Heart left ventricle (tissue), 16 donors: ENCODE measurements at regions not wholly inside any gene's neighbourhood (a gene's known extent, or its start where the extent isn't known, plus 50 kb on each side); places are given as distances from the start of the nearest gene placed in this dataset.

Source experiments
- ATAC-seq, 4 donors: fragments of 200-7000 bp; cut with Tn5 transposase; one replicate each; pipeline ENCODE4 v1.9.1; 2020 to 2022; ENCODE audit warnings: moderate library complexity in 4 of 4, mild to moderate bottlenecking in 3 of 4, moderate number of reproducible peaks in 1 of 4
- DNase-seq, 5 donors: peaks; one replicate each; pipeline ENCODE4 v3.0.0-alpha.2; 2020
- H3K27ac ChIP-seq, 12 donors: fragments of 200-600 bp; sonication (generic) in 4 of 12; one replicate each; pipeline versions ENCODE4 v1.5.0 to v1.8.0; 2016 to 2022; ENCODE audit warnings: mild to moderate bottlenecking in 2 of 12
- H3K27me3 ChIP-seq, 9 donors: fragments of 200-600 bp; sonication (generic) in 2 of 9; one replicate each; pipeline versions ENCODE4 v1.5.1 to v1.8.0; 2016 to 2022; ENCODE audit warnings: mild to moderate bottlenecking in 3 of 9
- H3K36me3 ChIP-seq, 9 donors: fragments of 200-600 bp; sonication (generic) in 2 of 9; one replicate each; pipeline versions ENCODE4 v1.5.0 to v1.8.0; 2018 to 2022; ENCODE audit warnings: mild to moderate bottlenecking in 2 of 9
- H3K4me1 ChIP-seq, 12 donors: fragments of 200-600 bp; sonication (generic) in 4 of 12; one replicate each; pipeline versions ENCODE4 v1.5.0 to v1.8.0; 2016 to 2022; ENCODE audit warnings: mild to moderate bottlenecking in 3 of 12
- H3K4me3 ChIP-seq, 12 donors: fragments of 200-600 bp; sonication (generic) in 4 of 12; one replicate each; pipeline versions ENCODE4 v1.5.0 to v1.8.0; 2017 to 2022; ENCODE audit warnings: mild to moderate bottlenecking in 9 of 12, moderate library complexity in 4 of 12
- H3K9me3 ChIP-seq, 12 donors: fragments of 200-600 bp; sonication (generic) in 4 of 12; one replicate each; pipeline versions ENCODE4 v1.5.0 to v1.8.0; 2016 to 2022; ENCODE audit warnings: mild to moderate bottlenecking in 1 of 12
- POLR2A ChIP-seq, 2 donors: fragments of 450-650 bp; IDR thresholded peaks; one replicate each; pipeline ENCODE4 v1.6.1; 2017; ENCODE audit warnings: antibody characterized with exemption in 2 of 2, mild to moderate bottlenecking in 2 of 2, moderate library complexity in 2 of 2
- WGBS, 4 donors: extraction: QIAGEN DNeasy Blood & Tissue Kit in 2 of 4; methylation state at CpG; one replicate each; pipeline versions ENCODE4 v1.1.5 to v1.1.7; 2013 to 2018; 5-methylcytosine and 5-hydroxymethylcytosine counted together
- intact Hi-C, 10 donors: fragments of 100-400 bp; cut with DNase I; formaldehyde crosslinking; loops; one replicate each; pipeline versions ENCODE4 v1.11.1 to v1.14.2; 2022
- TF ChIP-seq, protein P1 (sequence below), 12 donors: fragments of 200-600 bp; sonication (generic) in 4 of 12; IDR thresholded peaks; one replicate each; pipeline versions ENCODE4 v1.5.0 to v1.8.0; 2018 to 2022; ENCODE audit warnings: antibody characterized with exemption in 12 of 12, mild to moderate bottlenecking in 5 of 12
- donor health status: ischemic (EF 13 %, LVEDD 7.1; RV severe dilation, severe dysfunction).
- donor health status: healthy with polysubstance abuse.
- donor health status: DM: no; HTN: yes; CAD: no.
- donor health status: DM: no; HTN: no; CAD: no.
- donor health status: ischemic (EF 25% LVEDD 6.9; RV normal size, moderate dysfunction).
- donor health status: ischemic (EF 25% LVEDD 5.7; RV mildly dilated, moderate dysfunction).
- donor health status: healthy.
- donor health status: DM: yes; HTN: yes; CAD: no.
- donor health status: ischemic (EF 35%, LVEDD 5.7; RV mildly dilated, moderate dysfunction).
- donor health status: nonischemic (EF 11% LVEDD 7.7; RV severe dilation, severe dysfunction).
- donor health status: DM: yes; HTN: yes; CAD: no.
- donor health status: PGD.
- donor health status: ischemic (EF 29% LVEDD 5.4; RV normal size, mild dysfunction).
- donor health status: nonischemic (EF 23%, LVEDD 6.1; RV moderate dilation, normal function).

DNA sequence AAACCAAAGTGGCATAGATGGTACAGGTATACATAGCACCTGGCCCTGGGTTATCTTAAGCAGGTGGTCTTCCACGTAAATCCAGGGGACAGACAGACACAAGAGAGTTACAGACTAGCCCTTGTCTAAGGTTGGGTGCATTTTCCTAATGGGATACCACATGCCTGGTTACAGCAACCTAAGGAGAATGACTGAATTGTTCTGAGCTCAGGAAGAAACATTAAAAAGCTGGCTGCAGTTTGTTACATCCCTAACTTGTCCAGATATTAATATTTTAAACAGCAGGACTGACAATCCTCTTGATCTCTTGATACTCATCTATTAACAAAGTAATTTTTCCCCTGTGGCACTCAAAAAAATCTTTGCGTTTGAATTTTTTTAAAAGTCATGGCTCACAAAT lies 102.2 kb upstream of the SERP2 start:
- DNase-seq (no peak), ATAC-seq (peak in 1 of 4 donors; percentile 33)
- WGBS, 4 donors: 45 to 65% (median 53%) methylated on average over 2 of the region's 2 CpGs
- Histone ChIP-seq H3K4me1 (peaks cover 2 to 44% (median 33%) of the 10 kb centered on the region in 12 donors), H3K9me3 (no peaks in the 10 kb centered on the region), H3K27me3 (no peaks in the 10 kb centered on the region), H3K27ac (peak overlapping the region; percentile 29 to 85 (median 70)), H3K4me3 (no peak overlapping the region), H3K36me3 (no peaks in the 10 kb centered on the region)
- intact Hi-C loops: loop anchor here in 1 of 10 donors (5.0 kb wide), 1 partner anchor 36 kb away; no protein-coding TSS in a partner anchor
- TF ChIP-seq, protein P1, sequence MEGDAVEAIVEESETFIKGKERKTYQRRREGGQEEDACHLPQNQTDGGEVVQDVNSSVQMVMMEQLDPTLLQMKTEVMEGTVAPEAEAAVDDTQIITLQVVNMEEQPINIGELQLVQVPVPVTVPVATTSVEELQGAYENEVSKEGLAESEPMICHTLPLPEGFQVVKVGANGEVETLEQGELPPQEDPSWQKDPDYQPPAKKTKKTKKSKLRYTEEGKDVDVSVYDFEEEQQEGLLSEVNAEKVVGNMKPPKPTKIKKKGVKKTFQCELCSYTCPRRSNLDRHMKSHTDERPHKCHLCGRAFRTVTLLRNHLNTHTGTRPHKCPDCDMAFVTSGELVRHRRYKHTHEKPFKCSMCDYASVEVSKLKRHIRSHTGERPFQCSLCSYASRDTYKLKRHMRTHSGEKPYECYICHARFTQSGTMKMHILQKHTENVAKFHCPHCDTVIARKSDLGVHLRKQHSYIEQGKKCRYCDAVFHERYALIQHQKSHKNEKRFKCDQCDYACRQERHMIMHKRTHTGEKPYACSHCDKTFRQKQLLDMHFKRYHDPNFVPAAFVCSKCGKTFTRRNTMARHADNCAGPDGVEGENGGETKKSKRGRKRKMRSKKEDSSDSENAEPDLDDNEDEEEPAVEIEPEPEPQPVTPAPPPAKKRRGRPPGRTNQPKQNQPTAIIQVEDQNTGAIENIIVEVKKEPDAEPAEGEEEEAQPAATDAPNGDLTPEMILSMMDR (IDR thresholded peaks at IDR 0.05): no peak
- TF ChIP-seq POLR2A (IDR thresholded peaks at IDR 0.05): no peak

DNA sequence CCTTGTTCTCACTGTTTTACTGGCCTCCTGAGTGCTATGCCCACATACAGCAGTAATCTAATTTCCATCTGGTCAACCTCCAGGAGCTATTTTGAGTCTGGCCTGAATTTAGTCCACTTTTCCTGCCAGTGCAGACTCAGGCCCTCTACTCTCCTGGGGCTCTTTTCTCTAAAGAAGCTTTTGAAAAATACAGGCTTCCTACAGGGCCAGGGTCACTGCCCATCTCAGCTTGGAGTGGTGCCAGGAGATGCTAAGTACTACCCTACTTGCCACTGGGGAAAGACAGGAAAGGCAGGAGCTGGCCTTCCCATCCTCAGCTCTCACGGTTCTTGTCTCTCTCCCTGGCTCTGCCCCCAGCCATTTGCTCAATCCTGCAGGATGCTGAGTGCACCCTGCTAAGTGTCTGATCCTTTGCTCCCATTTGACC lies 101.7 kb upstream of the SERP2 start:
- ATAC-seq (peak; percentile 40 to 58 (median 54)), DNase-seq (peak in 4 of 5 donors; percentile 26 to 48 (median 44))
- intact Hi-C loops: loop anchor here in 1 of 10 donors (5.0 kb wide), 1 partner anchor 35 kb away; no protein-coding TSS in a partner anchor
- H3K4me3 ChIP-seq: no peak overlapping the region
- no peaks in the 10 kb centered on the region for H3K9me3 ChIP-seq
- WGBS, 4 donors: 0 to 38% (median 20%) methylated on average over 1 of the region's 1 CpG
- H3K4me1 ChIP-seq: peaks cover 2 to 44% (median 33%) of the 10 kb centered on the region in 12 donors
- no peaks in the 10 kb centered on the region for H3K27me3 ChIP-seq
- H3K36me3 ChIP-seq: no peaks in the 10 kb centered on the region
- no peak for TF ChIP-seq POLR2A (IDR thresholded peaks at IDR 0.05)
- TF ChIP-seq, protein P1 (IDR thresholded peaks at IDR 0.05): no peak
- H3K27ac ChIP-seq: peak overlapping the region; percentile 29 to 85 (median 70)

DNA sequence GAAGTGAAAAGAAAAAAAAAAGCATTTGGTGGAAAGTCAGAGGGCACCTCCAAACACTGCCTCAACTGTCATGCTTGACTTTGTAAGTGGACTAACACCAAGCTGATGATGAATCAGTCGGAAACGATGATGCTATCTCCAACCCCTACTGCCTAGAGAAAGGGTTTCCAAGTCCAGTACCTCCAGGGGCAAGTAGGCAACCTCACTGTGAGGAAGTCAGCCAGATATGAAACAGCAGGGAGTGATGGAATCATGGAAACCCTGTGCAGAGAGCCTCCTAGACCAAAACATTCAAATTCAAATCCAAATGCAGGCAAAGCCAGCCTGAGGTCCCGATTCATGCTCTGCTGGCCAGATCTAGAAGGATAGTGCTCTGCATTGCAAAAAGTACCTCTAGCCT lies 100.9 kb upstream of the SERP2 start:
- intact Hi-C loops: loop anchor here in 1 of 10 donors (5.0 kb wide), 1 partner anchor 35 kb away; no protein-coding TSS in a partner anchor
- Histone ChIP-seq H3K36me3 (no peaks in the 10 kb centered on the region), H3K4me3 (no peak overlapping the region), H3K27me3 (no peaks in the 10 kb centered on the region), H3K27ac (peak overlapping the region in 8 of 12 donors; percentile 29 to 85 (median 72)), H3K9me3 (no peaks in the 10 kb centered on the region), H3K4me1 (peaks cover 2 to 45% (median 33%) of the 10 kb centered on the region in 12 donors)
- WGBS, 4 donors: 85 to 95% (median 92%) methylated on average over 3 of the region's 3 CpGs
- ATAC-seq (no peak), DNase-seq (no peak)
- TF ChIP-seq, protein P1 (IDR thresholded peaks at IDR 0.05): no peak
- no peak for TF ChIP-seq POLR2A (IDR thresholded peaks at IDR 0.05)

DNA sequence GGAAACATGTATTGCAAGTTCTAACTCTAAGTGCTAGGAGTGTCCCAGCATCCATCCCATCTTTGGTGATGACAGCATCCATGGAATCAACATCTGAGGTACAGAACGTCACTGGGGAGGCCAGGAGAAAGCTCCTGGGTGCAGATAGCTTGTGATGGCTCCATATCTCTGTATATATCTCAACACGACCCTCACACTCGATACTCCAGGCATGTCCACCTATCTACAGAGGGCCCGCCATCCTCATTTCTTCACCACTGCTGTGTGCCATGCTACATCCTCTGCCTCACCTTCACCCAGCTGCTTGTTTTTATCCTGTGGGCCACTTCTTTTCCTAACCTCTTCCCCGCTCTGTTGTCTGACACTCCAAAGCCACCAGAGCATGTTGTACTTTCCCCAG lies 100.4 kb upstream of the SERP2 start:
- Histone ChIP-seq H3K36me3 (no peaks in the 10 kb centered on the region), H3K4me1 (peaks cover 2 to 50% (median 34%) of the 10 kb centered on the region in 12 donors), H3K27ac (peak overlapping the region in 6 of 12 donors; percentile 19 to 89 (median 78)), H3K9me3 (no peaks in the 10 kb centered on the region), H3K4me3 (no peak overlapping the region), H3K27me3 (no peaks in the 10 kb centered on the region)
- WGBS, 4 donors: 87 to 98% (median 98%) methylated on average over 5 of the region's 5 CpGs
- TF ChIP-seq, protein P1 (IDR thresholded peaks at IDR 0.05): no peak
- no peak for TF ChIP-seq POLR2A (IDR thresholded peaks at IDR 0.05)
- no peak for DNase-seq
- no peak for ATAC-seq
- intact Hi-C loops: loop anchor here in 1 of 10 donors (5.0 kb wide), 1 partner anchor 34 kb away; no protein-coding TSS in a partner anchor
